G401 (cell line): ENCODE measurements at regions not wholly inside any gene's neighbourhood (a gene's known extent, or its start where the extent isn't known, plus 50 kb on each side); places are given as distances from the start of the nearest gene placed in this dataset.
"Not testable (repeated sequence)": the region's sequence is repeated elsewhere in the genome, so short reads cannot be mapped to it uniquely, and the experiment has no call there.

Experiments
- DNase-seq: peaks from one replicate; pipeline ENCODE4 v3.0.0-alpha.2; 2015; ENCODE audit warnings: low spot score
- in situ Hi-C: cut with HindIII; loops from 2 replicates; pipeline ENCODE4 v1.10.0; 2016; ENCODE audit warnings: low sequenced_read_pairs, mixed read lengths

DNA sequence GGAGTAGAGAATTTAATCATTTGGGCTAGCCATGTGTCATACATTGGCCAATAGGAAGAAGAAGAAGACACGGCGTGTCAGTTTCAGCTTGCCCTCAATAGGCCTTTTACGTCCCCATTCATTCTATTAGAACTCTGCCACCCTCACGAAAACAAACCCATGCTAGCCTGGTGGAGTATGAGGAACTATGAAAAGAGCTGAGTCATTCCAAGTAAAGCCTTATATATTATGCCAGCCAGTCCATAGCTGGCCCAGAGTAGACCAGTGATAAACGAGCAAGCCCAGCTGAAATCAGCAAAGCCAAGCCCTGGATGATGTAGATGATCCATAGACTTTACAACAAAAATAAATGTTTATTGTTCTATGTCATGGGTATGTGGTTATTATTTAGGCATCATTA, 895.1 kb downstream of the TLE1 start:
- in situ Hi-C loops: no loop called here

GRCh38 chr9:80793706-80794105, 895.6 kb downstream of the TLE1 start:
- DNase-seq: peak; percentile 78
- in situ Hi-C loops: no loop called here

More for the DNA sequence above, 895.1 kb downstream of the TLE1 start:
- no peak for DNase-seq

GRCh38 chr9:80792726-80793125, 896.6 kb downstream of the TLE1 start:
- in situ Hi-C loops: no loop called here

DNA sequence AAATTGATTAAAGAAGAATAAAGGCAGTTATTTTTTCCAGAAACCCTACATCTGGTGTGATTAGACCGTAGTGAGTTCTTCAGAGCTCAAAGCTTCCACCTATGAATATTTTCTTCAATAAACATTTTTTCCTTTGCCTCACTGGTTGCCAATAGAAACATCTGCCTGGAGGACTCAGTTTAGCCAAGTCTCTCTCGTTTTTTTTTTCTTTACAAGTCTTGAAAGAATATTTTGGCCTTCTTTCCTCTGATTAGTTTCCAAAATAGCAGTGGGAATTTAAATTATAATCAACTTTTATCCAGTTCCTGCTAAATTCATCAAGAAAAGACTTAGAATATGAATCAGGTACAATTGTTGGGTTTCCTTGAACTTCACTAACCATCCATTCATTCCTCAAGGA, 897.5 kb downstream of the TLE1 start:
- in situ Hi-C loops: no loop called here
- no peak for DNase-seq

More at GRCh38 chr9:80792726-80793125, 896.6 kb downstream of the TLE1 start:
- DNase-seq: peak; percentile 88

GRCh38 chr9:80790764-80791163, 898.6 kb downstream of the TLE1 start:
- no peak for DNase-seq
- in situ Hi-C loops: no loop called here

DNA sequence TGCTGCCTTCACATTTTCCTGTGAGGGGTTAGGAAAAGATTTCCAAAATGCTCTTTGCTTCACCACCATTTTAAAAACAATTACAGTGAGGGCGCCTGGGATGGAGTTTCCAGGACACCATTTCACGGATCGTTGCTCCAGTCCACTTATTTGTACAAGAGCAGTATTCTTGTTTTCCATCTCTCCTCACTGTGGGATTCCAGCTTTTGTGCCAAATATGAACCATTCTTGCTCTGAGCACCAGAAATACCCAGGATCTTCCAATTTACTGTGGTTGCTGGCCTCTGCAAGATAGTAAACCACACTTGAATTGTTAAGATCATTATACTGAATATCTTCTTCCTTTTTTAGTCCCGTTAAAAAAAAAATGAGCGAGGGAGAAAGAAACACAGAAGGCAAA, 899.5 kb downstream of the TLE1 start:
- in situ Hi-C loops: no loop called here

GRCh38 chr9:80787636-80788035, 901.7 kb downstream of the TLE1 start:
- DNase-seq: no peak
- in situ Hi-C loops: no loop called here

More for the DNA sequence above, 899.5 kb downstream of the TLE1 start:
- peak; percentile 45 for DNase-seq

DNA sequence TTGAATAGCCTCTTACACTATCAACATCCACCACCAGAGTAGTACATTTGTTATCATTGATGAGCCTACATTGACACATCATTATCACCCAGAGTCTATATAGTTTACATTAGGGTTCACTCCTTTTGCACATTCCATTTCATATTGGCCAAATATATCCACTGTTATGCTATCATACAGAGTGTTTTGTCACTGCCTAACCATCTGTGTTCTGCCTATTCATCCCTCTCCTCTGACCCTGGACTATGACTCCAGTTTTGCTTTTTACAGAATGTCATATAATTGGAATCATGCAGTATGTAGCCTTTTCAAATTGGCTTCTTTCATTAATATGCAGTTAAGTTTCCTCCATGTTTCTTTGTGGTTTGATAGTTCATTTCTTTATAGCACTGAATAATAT, 904.7 kb downstream of the TLE1 start:
- no peak for DNase-seq
- in situ Hi-C loops: no loop called here

DNA sequence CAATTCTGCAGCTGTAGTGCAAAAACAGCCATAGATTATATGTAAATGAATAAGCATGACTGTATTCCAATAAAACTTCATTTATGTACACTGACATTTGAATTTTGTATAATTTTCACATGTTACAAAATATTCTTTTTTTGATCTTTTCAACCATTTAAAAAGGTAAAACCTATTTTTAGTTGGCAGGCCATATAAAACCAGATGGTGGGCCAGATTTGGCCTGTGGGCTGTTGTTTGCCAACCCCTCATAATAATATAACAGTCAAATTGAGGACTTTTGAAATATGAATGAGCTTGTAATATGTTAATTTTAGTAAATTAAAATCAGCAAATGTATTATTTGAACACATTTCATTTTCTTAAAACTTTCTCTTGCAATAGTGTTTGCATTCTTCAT, 913.4 kb downstream of the TLE1 start:
- in situ Hi-C loops: no loop called here

GRCh38 chr9:80775530-80775929, 913.8 kb downstream of the TLE1 start:
- in situ Hi-C loops: no loop called here
- DNase-seq: no peak

More for the DNA sequence above, 913.4 kb downstream of the TLE1 start:
- DNase-seq: no peak

- in situ Hi-C loops: no loop called here
- DNase-seq: no peak
Observed at GRCh38 chr9:80771555-80772347, 917.6 kb downstream of the TLE1 start.

DNA sequence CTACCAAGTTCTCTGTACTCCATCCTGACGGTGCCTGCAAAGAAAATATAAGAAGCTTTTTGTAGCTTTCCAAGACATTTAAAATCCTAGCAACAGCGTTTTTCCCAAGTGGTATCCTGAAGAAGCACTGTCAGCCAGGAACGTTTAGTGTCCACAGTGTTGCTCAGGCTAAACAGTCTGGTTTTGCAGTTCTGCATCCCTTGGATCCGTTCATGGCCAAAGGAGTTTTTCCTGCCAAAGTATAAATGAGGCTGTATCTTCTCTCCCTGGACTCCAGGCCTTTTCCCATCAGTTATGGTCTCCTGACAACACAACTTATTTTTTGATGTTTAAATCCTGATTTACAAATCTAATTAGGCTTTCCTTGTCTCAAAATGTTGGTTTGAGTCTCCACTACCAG, 925.8 kb downstream of the TLE1 start:
- DNase-seq: no peak
- in situ Hi-C loops: no loop called here

GRCh38 chr9:80755586-80755985, 933.8 kb downstream of the TLE1 start:
- no peak for DNase-seq
- in situ Hi-C loops: no loop called here

- in situ Hi-C loops, DNase-seq: not testable (repeated sequence)
Observed at GRCh38 chr9:80747056-80747455, 942.3 kb downstream of the TLE1 start.

- DNase-seq: no peak
- in situ Hi-C loops: no loop called here
Observed at GRCh38 chr9:80732506-80732905, 956.8 kb downstream of the TLE1 start.

GRCh38 chr9:80720579-80720978, 968.8 kb downstream of the TLE1 start:
- no peak for DNase-seq
- in situ Hi-C loops: no loop called here

GRCh38 chr9:80707120-80707519, 982.2 kb downstream of the TLE1 start:
- no peak for DNase-seq

GRCh38 chr9:80701061-80701460, 988.3 kb downstream of the TLE1 start:
- DNase-seq: no peak
- in situ Hi-C loops: no loop called here

More at GRCh38 chr9:80707120-80707519, 982.2 kb downstream of the TLE1 start:
- in situ Hi-C loops: no loop called here

- in situ Hi-C loops: no loop called here
- DNase-seq: no peak
Observed at GRCh38 chr9:80699511-80699998, 989.8 kb downstream of the TLE1 start.

DNA sequence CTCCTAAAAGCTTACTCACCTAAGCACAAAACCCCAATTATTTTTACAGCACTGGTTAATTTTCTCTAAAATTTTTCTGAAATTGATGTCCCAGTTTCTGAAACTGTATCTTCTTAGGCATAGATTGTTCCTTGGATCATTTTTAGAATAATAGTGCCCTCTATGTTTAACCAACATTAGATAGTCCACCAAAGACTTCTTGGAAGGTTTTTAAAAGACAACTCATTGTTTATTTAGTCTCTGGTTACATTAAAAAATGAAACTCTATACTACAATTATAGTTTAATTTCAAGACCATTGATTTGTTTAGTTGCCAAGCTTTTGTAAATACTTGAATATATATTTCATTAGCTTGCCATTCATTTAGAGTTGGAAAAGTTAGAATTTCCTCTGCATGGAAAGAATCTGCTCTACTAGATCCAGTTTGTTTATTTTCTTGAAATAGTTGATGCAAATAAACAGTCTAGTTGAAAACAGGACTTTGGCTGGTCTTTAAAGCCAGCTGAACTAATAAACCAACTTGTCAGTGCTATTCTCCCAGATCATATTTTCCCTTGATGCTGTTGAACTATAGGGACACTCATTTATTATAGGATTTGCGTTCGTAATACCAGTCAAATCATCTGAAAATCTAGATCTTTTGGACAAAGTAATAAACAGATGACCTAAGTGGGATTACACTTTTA, 990.5 kb downstream of the TLE1 start:
- no peak for DNase-seq

More for the DNA sequence above, 990.5 kb downstream of the TLE1 start:
- in situ Hi-C loops: no loop called here
